GM21447 (cell line): ENCODE measurements at regions not wholly inside any gene's neighbourhood (a gene's known extent, or its start where the extent isn't known, plus 50 kb on each side); places are given as distances from the start of the nearest gene placed in this dataset.
"Not testable (repeated sequence)": the region's sequence is repeated elsewhere in the genome, so short reads cannot be mapped to it uniquely, and the experiment has no call there.

ENCODE experiments used
- ATAC-seq: cut with Tn5 transposase; IDR thresholded peaks from one replicate; pipeline ENCODE4 v1.9.1; 2021; ENCODE audit not compliant: unreplicated experiment

GRCh38 chr4:14400307-14400706 lies 602.0 kb upstream of the CPEB2 start:
- no peak for ATAC-seq

DNA sequence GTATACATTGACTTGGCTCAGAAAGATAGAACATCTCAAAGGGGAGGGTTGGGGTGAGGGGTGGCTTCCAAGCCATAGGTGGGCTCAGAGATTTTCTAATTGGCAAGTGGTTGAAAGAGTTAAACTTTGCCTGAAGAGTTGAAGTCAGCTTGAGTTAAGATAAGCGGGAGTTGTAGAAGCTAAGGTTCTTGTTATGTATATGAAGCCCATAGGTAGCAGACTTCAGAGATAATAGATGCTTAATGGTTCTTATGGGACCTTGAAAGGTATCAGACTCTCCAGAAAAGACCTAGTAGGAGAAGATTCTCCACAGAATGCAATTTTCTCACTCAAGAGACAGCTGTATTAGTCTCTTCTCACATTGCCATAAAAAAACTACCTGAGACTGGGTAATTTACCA lies 599.1 kb upstream of the CPEB2 start:
- ATAC-seq, result no peak

DNA sequence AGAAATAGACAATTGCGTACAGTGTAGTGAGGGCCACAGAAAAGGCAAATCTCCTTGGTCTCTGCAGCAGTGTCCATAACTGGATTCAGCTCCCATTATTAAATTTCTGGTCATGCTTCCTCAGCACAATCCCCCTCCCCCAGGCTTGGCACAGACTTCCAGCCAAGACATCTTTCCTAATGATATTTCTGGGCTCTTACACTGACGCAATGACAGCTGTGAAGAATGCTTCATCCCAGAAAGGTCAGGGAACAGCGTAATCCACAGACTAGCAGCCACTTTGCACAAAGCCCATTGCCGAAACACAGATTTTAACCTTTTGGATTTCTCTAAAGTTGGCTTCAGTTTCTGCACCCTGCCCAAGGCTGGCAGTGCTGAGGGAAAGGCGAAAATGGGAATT lies 597.6 kb upstream of the CPEB2 start:
- no peak for ATAC-seq

DNA sequence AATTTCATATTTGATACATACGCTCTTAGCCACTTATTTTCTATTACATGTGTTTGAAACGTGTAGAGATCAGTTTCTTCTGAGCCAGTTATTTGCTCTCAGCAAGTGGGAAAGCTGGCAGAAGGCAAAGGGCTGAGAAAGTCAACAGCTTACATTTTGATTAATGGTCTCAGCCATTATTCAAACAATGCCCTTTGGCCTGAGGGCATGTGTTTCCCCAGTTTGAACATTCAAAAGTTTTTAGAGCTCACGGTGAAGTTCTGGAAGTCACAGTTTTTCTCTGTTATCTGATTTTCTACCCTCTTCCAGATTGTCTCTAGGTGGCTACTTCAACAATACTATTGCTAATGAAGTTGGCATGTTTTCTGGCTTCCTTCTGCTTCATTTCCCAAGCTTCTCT lies 591.8 kb upstream of the CPEB2 start:
- no peak for ATAC-seq

DNA sequence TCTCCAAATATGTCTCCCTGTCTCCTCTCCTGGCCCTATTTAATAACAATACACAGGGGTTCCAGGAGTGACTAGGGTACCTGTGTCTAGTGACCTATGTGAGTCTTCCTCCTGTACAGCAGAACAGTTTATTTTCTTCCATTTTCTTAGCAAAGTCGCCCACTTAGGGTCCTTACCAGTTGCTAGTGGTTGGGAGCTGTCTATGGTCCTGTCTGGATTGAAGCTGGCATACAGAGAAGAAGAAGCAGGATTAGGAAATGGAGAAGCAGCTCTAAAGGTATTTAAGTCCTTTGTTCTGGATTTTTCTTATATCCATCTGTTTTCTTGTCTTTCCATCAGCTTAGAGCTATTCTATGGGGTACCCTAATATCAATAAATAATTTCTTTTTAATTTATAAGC lies 587.1 kb upstream of the CPEB2 start:
- no peak for ATAC-seq

DNA sequence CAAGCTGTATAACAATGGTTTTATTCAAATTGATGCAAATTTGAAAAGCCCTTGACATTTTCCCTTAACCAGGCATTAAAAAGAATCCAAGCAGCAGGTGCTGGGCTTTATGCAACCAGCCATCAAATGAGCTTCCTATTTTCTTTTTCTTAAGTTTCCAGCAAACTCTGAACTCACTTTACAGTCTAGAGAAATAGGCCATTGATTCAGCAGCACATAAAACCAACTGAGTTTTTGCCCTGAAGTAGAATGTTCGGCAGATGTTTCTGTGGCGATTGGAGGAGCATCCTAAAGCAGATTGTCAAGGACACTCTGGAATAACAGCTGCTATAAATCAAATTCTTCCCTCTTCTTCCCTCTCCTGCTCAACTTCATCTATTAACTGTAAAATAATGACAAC lies 582.8 kb upstream of the CPEB2 start:
- no peak for ATAC-seq

DNA sequence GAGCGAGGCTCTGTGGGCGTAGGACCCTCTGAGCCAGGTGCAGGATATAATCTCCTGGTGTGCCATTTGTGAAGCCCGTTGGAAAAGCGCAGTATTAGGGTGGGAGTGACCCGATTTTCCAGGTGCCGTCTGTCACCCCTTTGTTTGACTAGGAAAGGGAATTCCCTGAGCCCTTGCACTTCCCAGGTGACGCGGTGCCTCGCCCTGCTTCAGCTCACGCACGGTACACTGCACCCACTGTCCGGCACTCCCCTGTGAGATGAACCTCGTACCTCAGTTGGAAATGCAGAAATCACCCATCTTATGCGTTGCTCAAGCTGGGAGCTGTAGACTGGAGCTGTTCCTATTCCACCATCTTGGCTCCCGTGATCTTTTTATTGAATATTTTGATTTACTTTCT lies 576.0 kb upstream of the CPEB2 start:
- ATAC-seq, result not testable (repeated sequence)

DNA sequence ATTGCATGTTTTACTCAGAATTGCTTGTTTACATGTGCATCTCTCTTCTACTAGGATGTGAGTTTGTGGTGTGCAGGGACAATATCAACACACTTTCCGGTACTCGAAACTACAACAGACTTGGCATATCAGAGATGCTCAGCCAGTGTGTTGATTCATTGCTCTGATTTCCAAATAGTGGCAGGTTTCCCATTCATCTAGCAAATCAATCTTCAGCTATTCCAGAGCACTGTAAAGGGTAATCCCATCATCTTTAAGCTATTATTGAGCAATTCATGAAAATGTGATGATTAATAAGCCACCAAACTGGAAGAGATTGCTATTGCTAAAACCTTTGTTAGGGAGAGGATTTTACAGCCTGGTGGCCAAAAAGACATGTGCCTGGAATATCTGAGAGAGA lies 574.2 kb upstream of the CPEB2 start:
- no peak for ATAC-seq

DNA sequence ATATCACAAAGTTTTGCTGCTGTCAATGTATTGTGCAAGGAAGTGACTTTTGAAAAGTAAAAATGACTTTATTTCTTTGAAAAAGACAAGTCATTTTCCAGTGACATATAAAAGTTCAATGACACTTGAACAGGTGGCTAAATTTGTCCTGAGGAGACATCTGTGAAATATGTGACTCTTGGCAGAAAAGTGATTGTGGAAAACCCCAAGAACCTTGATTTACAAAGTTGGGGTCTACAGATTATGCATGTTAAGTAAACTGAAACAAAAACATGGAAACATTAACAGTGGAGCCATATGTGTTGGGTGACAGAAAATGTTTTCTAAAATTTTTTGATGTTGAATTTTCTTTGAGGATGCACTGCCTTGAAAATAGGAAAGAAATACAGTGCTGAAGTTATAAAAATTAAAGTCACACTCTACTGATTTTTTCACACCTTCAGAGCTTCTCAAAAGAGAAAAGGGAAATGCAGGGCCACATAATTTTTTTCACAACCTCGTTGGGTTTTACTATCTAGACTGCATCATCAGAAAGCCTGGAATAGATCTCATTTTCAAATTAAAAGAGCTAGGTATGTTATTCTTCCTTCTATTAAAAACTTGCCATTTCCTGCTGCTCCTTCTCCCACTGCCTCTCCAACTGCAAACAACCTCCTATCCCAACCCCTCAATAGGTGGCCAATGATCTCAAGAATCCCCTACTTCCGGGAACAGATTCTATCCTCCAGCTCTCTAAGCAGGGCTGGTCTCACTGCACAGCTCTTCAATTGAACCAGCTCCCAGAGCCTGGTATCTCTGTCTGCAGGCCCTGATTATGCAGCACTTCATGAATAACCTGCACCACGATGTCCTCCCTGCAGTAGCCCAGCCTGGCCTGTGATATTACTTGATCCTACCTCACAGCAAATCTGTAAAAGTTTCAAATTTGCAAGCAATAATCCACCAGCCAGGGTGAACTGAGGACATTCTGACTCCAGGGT lies 570.8 kb upstream of the CPEB2 start:
- no peak for ATAC-seq

DNA sequence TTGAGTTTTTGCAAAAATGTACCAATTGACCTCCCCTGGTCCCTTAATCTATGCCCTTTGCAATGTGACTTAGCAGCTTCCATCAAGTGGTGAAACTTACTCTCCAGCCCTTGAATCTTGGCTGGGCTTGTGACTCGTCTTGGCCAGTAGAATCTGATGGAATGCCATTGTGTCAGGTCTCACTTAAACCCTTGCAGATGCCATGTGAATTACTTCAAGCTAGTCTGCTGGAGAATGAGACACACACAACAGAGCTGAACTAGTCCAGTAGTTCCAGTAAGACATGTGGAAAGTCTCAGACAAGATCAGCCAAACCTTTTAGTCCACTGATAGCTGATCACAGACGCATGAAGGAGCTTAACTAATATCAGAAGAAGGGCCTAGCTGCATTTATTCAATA lies 567.8 kb upstream of the CPEB2 start:
- ATAC-seq, result no peak

- no peak for ATAC-seq
Observed at GRCh38 chr4:14434916-14435315, 567.4 kb upstream of the CPEB2 start.

- ATAC-seq, result no peak
Observed at GRCh38 chr4:14441561-14441960, 560.7 kb upstream of the CPEB2 start.

- no peak for ATAC-seq
Observed at GRCh38 chr4:14445882-14446281, 556.4 kb upstream of the CPEB2 start.

GRCh38 chr4:14446311-14446710 lies 556.0 kb upstream of the CPEB2 start:
- ATAC-seq, result no peak

GRCh38 chr4:14446904-14447303 lies 555.4 kb upstream of the CPEB2 start:
- no peak for ATAC-seq

GRCh38 chr4:14449308-14449707 lies 553.0 kb upstream of the CPEB2 start:
- no peak for ATAC-seq

GRCh38 chr4:14452001-14452400 lies 550.3 kb upstream of the CPEB2 start:
- no peak for ATAC-seq

GRCh38 chr4:14452764-14453163 lies 549.5 kb upstream of the CPEB2 start:
- no peak for ATAC-seq

DNA sequence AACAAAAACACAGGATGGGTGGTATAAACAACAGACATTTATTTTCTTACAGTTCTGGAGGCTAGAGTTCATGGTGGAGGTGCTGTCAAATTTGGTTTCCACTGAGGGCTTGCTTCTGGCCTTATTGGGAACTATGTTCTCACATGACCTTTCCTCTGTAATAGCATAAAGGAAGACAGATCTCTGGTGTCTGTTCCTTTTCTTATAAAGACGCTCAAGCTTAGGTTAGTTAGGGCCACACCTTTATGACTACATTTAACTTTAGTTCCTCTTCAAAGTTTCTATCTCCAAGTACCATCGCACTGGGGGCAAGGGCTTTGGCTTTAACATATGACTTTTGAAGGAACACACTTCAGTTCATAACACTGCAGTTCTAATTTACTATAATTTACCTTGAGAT lies 543.8 kb upstream of the CPEB2 start:
- no peak for ATAC-seq

- ATAC-seq, result no peak
Observed at GRCh38 chr4:14465057-14465456, 537.2 kb upstream of the CPEB2 start.

GRCh38 chr4:14465507-14465906 lies 536.8 kb upstream of the CPEB2 start:
- ATAC-seq, result no peak

- ATAC-seq, result no peak
Observed at GRCh38 chr4:14478504-14478903, 523.8 kb upstream of the CPEB2 start.

DNA sequence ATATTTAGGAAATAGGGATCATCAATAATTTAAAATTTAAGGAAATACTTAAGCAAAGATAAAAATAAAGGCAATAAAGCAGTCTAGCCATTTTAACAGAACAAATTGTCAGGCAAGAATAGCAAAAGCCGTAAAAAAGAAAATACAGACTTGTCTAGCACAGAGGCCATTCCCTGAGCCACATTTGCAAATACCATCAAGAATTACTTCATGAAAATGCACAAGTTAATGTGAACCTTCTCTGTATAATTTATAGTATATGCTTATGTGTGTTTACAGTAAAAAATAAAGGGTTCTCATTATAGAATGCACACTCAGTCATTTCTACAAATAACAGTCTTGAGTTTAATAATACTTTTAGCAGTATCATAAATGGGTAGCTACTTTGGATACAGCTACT lies 505.9 kb upstream of the CPEB2 start:
- no peak for ATAC-seq
